ENCODE measurements at regions not wholly inside any gene's neighbourhood (a gene's known extent, or its start where the extent isn't known, plus 50 kb on each side); places are given as distances from the start of the nearest gene placed in this dataset.

DNA sequence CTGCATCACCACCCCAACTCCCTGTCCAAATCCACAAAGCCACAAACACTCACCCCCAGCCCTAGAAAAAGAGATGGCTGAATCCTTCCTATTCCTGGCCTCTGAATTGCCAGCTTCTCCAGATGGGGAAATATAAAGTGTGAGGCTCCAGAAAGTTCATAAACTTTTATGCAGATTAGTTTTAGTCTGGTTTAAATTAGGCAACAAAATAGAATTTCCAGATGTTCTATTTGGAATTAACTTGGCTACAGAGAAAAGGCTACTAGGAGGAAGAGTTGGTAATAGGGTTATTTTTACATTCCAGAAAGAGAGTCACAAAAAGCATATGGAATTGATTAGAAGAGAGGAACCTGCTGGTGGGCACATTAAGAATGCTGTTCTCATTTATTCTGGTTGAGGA is 56.0 kb downstream of the EN1 start:
- H3K27me3 ChIP-seq (replicated peaks) = no peaks in the 10 kb centered on the region
- H3K4me3 ChIP-seq (ENCODE audit: low read depth, low read length) = no peak overlapping the region
- TF ChIP-seq, protein P1, sequence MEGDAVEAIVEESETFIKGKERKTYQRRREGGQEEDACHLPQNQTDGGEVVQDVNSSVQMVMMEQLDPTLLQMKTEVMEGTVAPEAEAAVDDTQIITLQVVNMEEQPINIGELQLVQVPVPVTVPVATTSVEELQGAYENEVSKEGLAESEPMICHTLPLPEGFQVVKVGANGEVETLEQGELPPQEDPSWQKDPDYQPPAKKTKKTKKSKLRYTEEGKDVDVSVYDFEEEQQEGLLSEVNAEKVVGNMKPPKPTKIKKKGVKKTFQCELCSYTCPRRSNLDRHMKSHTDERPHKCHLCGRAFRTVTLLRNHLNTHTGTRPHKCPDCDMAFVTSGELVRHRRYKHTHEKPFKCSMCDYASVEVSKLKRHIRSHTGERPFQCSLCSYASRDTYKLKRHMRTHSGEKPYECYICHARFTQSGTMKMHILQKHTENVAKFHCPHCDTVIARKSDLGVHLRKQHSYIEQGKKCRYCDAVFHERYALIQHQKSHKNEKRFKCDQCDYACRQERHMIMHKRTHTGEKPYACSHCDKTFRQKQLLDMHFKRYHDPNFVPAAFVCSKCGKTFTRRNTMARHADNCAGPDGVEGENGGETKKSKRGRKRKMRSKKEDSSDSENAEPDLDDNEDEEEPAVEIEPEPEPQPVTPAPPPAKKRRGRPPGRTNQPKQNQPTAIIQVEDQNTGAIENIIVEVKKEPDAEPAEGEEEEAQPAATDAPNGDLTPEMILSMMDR (IDR thresholded peaks at IDR 0.05; ENCODE audit: low read depth, low read length, missing control alignments) = no peak
- H3K27ac ChIP-seq = no peak overlapping the region
- in situ Hi-C loops (cut with HindIII; ENCODE audit: low pct_ligation_motif_present, low sequenced_read_pairs) = no loop called here
- no peak for DNase-seq
- no peaks in the 10 kb centered on the region for H3K36me3 ChIP-seq (replicated peaks)

- Histone ChIP-seq H3K4me3 (ENCODE audit: low read depth, low read length) (no peak overlapping the region), H3K27me3 (replicated peaks) (no peaks in the 10 kb centered on the region), H3K36me3 (replicated peaks) (no peaks in the 10 kb centered on the region), H3K27ac (no peak overlapping the region)
- in situ Hi-C loops (cut with HindIII; ENCODE audit: low pct_ligation_motif_present, low sequenced_read_pairs) = no loop called here
- TF ChIP-seq, protein P1 (IDR thresholded peaks at IDR 0.05; ENCODE audit: low read depth, low read length, missing control alignments) = no peak
- DNase-seq = no peak
These were observed 60.7 kb downstream of the EN1 start for GRCh38 chr2:118786746-118787145.

DNA sequence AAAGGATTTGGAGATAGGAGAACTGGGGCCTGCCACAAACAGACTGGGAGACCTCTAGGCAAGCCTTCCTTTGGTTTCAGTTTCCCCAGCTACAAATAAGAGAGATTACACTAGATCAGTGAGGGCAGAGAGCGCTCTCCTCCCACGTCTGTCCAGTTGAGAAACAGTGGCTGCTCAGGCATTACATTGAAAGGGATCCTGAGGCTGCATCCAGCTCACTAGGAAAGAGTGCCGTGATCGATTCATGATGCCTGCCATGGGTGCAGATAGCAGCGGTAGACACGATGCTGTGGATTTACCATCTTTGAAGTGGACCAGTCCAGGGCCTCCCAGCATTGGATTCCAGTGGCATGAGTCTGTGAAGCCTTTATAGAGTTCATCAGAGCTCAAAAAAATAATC is 62.6 kb downstream of the EN1 start:
- Histone ChIP-seq H3K27ac (no peak overlapping the region), H3K27me3 (replicated peaks) (no peaks in the 10 kb centered on the region), H3K4me3 (ENCODE audit: low read depth, low read length) (no peak overlapping the region), H3K36me3 (replicated peaks) (no peaks in the 10 kb centered on the region)
- no peak for DNase-seq
- in situ Hi-C loops (cut with HindIII; ENCODE audit: low pct_ligation_motif_present, low sequenced_read_pairs) = no loop called here
- TF ChIP-seq, protein P1 (IDR thresholded peaks at IDR 0.05; ENCODE audit: low read depth, low read length, missing control alignments) = no peak

DNA sequence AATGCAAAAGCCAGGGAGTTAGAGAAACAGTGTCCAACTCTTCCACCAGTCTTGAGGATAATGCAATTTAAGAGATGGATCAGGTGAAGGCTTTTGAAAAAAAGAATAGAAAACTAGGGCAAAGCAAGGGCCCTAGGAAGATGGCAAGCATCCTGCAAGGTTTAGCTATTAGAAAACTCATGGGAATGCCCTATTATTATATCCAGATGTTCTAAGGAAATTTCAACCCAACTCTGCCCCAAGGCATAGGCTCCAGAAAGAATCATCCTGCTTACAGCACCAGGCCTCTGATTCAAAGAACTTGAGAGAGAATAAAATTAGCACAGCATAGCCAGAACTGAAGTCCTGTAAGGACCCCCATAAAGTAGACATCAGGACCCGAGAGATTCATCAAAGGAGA is 68.1 kb downstream of the EN1 start:
- in situ Hi-C loops (cut with HindIII; ENCODE audit: low pct_ligation_motif_present, low sequenced_read_pairs) = no loop called here
- Histone ChIP-seq H3K27ac (no peak overlapping the region), H3K4me3 (ENCODE audit: low read depth, low read length) (no peak overlapping the region), H3K36me3 (replicated peaks) (no peaks in the 10 kb centered on the region), H3K27me3 (replicated peaks) (no peaks in the 10 kb centered on the region)
- no peak for DNase-seq
- TF ChIP-seq, protein P1 (IDR thresholded peaks at IDR 0.05; ENCODE audit: low read depth, low read length, missing control alignments) = no peak

DNA sequence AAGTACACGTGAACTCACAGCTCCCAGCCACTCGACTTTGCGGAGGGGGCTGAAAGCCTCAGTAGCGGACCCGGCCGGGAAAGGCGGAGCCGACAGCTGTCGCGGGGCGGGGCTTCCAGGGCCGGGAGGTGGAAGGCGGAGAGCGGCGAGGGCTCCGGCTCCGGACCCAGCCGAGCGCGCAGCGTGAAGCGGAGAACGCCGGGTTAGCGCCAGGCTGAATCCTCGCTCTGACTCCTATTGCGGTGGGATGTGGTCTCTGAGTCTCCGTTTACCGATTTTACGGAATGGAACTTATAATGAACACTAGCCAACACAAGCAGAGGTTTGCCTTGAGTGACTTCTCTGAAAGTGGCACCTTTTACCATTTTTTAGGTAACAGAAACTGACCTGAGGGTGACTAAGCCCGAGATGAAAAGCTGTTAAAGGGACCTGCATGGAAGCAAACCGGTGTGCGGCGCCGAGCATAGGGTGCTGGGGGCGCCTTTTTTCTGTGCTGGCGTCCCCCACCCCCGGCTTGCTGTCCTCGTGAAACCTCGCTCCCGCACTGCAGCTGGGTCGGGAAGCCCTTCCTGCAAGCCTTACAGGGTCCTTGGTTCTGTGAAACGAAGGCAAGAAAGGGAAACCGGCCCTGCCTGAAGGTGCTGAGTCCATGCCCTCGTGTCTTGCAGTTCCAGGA is 72.9 kb downstream of the EN1 start:
- H3K36me3 ChIP-seq (replicated peaks) = no peaks in the 10 kb centered on the region
- TF ChIP-seq, protein P1 (IDR thresholded peaks at IDR 0.05; ENCODE audit: low read depth, low read length, missing control alignments) = no peak
- peaks cover 3% of the 10 kb centered on the region for H3K27me3 ChIP-seq (replicated peaks)
- peak; percentile 36 for DNase-seq
- H3K27ac ChIP-seq = no peak overlapping the region
- H3K4me3 ChIP-seq (ENCODE audit: low read depth, low read length) = peak overlapping the region; percentile 59
- in situ Hi-C loops (cut with HindIII; ENCODE audit: low pct_ligation_motif_present, low sequenced_read_pairs) = no loop called here

- Histone ChIP-seq H3K4me3 (ENCODE audit: low read depth, low read length) (no peak overlapping the region), H3K27ac (no peak overlapping the region), H3K27me3 (replicated peaks) (peaks cover 3% of the 10 kb centered on the region), H3K36me3 (replicated peaks) (no peaks in the 10 kb centered on the region)
- DNase-seq = no peak
- in situ Hi-C loops (cut with HindIII; ENCODE audit: low pct_ligation_motif_present, low sequenced_read_pairs) = no loop called here
- TF ChIP-seq, protein P1 (IDR thresholded peaks at IDR 0.05; ENCODE audit: low read depth, low read length, missing control alignments) = no peak
These were observed 73.6 kb downstream of the EN1 start for GRCh38 chr2:118773826-118774225.
